HepG2 (cell line): ENCODE measurements at regions not wholly inside any gene's neighbourhood (a gene's known extent, or its start where the extent isn't known, plus 50 kb on each side); places are given as distances from the start of the nearest gene placed in this dataset.

Source experiments
- ATAC-seq: fragments of 200-7000 bp; cut with Tn5 transposase; 3 replicates; pipeline ENCODE4 v1.9.1; 2020; ENCODE audit warnings: mild to moderate bottlenecking, moderate library complexity
- BruUV-seq: library from RNA; stranded (reverse); fragments of 400-500 nt; replicated peaks from 2 replicates; lab custom pipeline; 2021; lab: Mats Ljungman, UMichigan
- CTCF ChIA-PET: fragments of 300-600 bp; formaldehyde crosslinking; extraction: SDS; loops from one replicate; lab custom pipeline; 2021; ENCODE audit warnings: low total read pairs, inconsistent platforms, low intra/inter-chr PET ratio; lab: Yijun Ruan, JAX
- POLR2A ChIA-PET: fragments of 350-600 bp; sonication (Branson Sonifier 250); formaldehyde crosslinking; loops from one replicate; lab custom pipeline; 2020; ENCODE audit warnings: antibody characterized with exemption, inconsistent platforms; lab: Yijun Ruan, JAX
- DNase-seq: peaks from one replicate; pipeline ENCODE4 v3.0.0-alpha.2; 2015; ENCODE audit warnings: low spot score
- FAIRE-seq: peaks from 3 replicates; lab custom pipeline; 2011; peaks lifted over from hg19 to GRCh38; lab: Jason Lieb, UNC
- H2AFZ ChIP-seq: one replicate; pipeline ENCODE4 v1.6.1; 2011; ENCODE audit warnings: low read length, inconsistent platforms
- H3K27ac ChIP-seq: fragments of 300-600 bp; 3 replicates; pipeline ENCODE4 v1.8.0; 2011; ENCODE audit warnings: mixed run types, mild to moderate bottlenecking, mixed read lengths, low read length, inconsistent platforms; ENCODE audit not compliant: insufficient read depth; ENCODE audit errors: extremely low read length
- H3K27me3 ChIP-seq, 2 experiments: fragments of 200-600 bp in 1 of 2; 2 replicates in 1 of 2; 3 replicates in 1 of 2; pipeline versions ENCODE4 v1.6.0 to v1.8.0; 2011; ENCODE audit warnings: low read length in 2 of 2, mild to moderate bottlenecking in 2 of 2, moderate library complexity in 2 of 2, inconsistent platforms in 1 of 2; ENCODE audit not compliant: insufficient read depth in 2 of 2, control insufficient read depth in 1 of 2
- H3K36me3 ChIP-seq, 2 experiments: fragments of 200-600 bp in 1 of 2; replicated peaks in 1 of 2; 2 replicates in 1 of 2; 3 replicates in 1 of 2; pipeline versions ENCODE4 v1.5.1 to v1.8.0; 2011; ENCODE audit warnings: low read length in 2 of 2, inconsistent platforms in 1 of 2; ENCODE audit not compliant: insufficient read depth in 2 of 2, control insufficient read depth in 1 of 2
- H3K4me1 ChIP-seq: 2 replicates; pipeline ENCODE4 v1.5.1; 2012; ENCODE audit warnings: low read length, inconsistent platforms; ENCODE audit not compliant: insufficient read depth
- H3K4me2 ChIP-seq: 2 replicates; pipeline ENCODE4 v1.6.0; 2011; ENCODE audit warnings: low read depth, low read length, inconsistent platforms
- H3K4me3 ChIP-seq, 3 experiments: fragments of 200-600 bp in 1 of 3; sonication (generic), shearing (Covaris generic) in 1 of 3; replicated peaks in 1 of 3; 2 replicates each; pipeline ENCODE4 v1.5.1; 2011 to 2016; ENCODE audit warnings: low read length in 3 of 3, inconsistent platforms in 2 of 3, low read depth in 2 of 3, mild to moderate bottlenecking in 2 of 3, control low read depth in 1 of 3, mixed read lengths in 1 of 3; ENCODE audit not compliant: insufficient read depth in 1 of 3
- H3K79me2 ChIP-seq: one replicate; pipeline ENCODE4 v1.6.1; 2011; ENCODE audit warnings: low read length, inconsistent platforms; ENCODE audit not compliant: insufficient read depth
- H3K9ac ChIP-seq: 2 replicates; pipeline ENCODE4 v1.6.0; 2011; ENCODE audit warnings: mild to moderate bottlenecking, low read depth, low read length, inconsistent platforms; ENCODE audit not compliant: insufficient read depth
- H3K9me3 ChIP-seq: 2 replicates; pipeline ENCODE4 v1.5.1; 2012; ENCODE audit warnings: mild to moderate bottlenecking, low read length
- H4K20me1 ChIP-seq: 2 replicates; pipeline ENCODE4 v1.6.0; 2011; ENCODE audit warnings: inconsistent platforms, mild to moderate bottlenecking, low read length, moderate library complexity; ENCODE audit not compliant: insufficient read depth
- DZIP1 ChIP-seq: sonication (generic); formaldehyde crosslinking; IDR thresholded peaks from 2 replicates; pipeline ENCODE4 v1.5.0; 2020; ENCODE audit warnings: mild to moderate bottlenecking, missing genetic modification reagents
- GMEB1 ChIP-seq: sonication (generic); formaldehyde crosslinking; IDR thresholded peaks from 2 replicates; pipeline ENCODE4 v1.5.1; 2020; ENCODE audit warnings: missing genetic modification reagents, mild to moderate bottlenecking, borderline replicate concordance
- JDP2 ChIP-seq: sonication (generic); formaldehyde crosslinking; IDR thresholded peaks from 2 replicates; pipeline ENCODE4 v1.8.1; 2022; ENCODE audit warnings: missing genetic modification reagents, borderline replicate concordance
- MEIS2 ChIP-seq: sonication (generic); formaldehyde crosslinking; IDR thresholded peaks from 2 replicates; pipeline ENCODE4 v1.9.0; 2021; ENCODE audit warnings: mild to moderate bottlenecking, missing genetic modification reagents
- NR2C2 ChIP-seq: sonication (generic); formaldehyde crosslinking; IDR thresholded peaks from 2 replicates; pipeline ENCODE4 v1.4.0; 2020; ENCODE audit warnings: missing genetic modification reagents, mild to moderate bottlenecking, moderate library complexity, borderline replicate concordance
- RBM22 ChIP-seq: fragments of 200-400 bp; formaldehyde crosslinking; optimal IDR thresholded peaks from 2 replicates; pipeline ENCODE3; 2017; ENCODE audit warnings: mild to moderate bottlenecking, low read length, moderate library complexity
- SOX13 ChIP-seq, 3 experiments: fragments of 450-650 bp in 1 of 3; sonication (generic) in 1 of 3; formaldehyde crosslinking in 1 of 3; IDR thresholded peaks in 2 of 3; conservative IDR thresholded peaks in 1 of 3; 2 replicates each; pipeline versions ENCODE4 v1.5.0 to v1.6.1; 2016 to 2020; ENCODE audit warnings: antibody characterized with exemption in 1 of 3, mild to moderate bottlenecking in 1 of 3, missing compliant biosample characterization in 1 of 3, missing genetic modification reagents in 1 of 3, moderate library complexity in 1 of 3
- SRSF9 ChIP-seq: fragments of 200-400 bp; formaldehyde crosslinking; IDR thresholded peaks from 2 replicates; pipeline ENCODE4 v1.6.1; 2018; ENCODE audit warnings: borderline replicate concordance, mild to moderate bottlenecking, low read depth, low read length; ENCODE audit not compliant: insufficient read depth, poor library complexity, severe bottlenecking
- XRCC5 ChIP-seq: fragments of 200-400 bp; formaldehyde crosslinking; optimal IDR thresholded peaks from 2 replicates; pipeline ENCODE3; 2017; ENCODE audit warnings: mild to moderate bottlenecking, low read length
- ZNF180 ChIP-seq: sonication (generic); formaldehyde crosslinking; IDR thresholded peaks from 2 replicates; pipeline ENCODE4 v1.4.0; 2020; ENCODE audit warnings: low read depth, missing genetic modification reagents, borderline replicate concordance
- ZNF547 ChIP-seq: sonication (generic); formaldehyde crosslinking; IDR thresholded peaks from 2 replicates; pipeline ENCODE4 v1.5.1; 2020; ENCODE audit warnings: mild to moderate bottlenecking, missing genetic modification reagents
- ZNF562 ChIP-seq: sonication (generic); formaldehyde crosslinking; IDR thresholded peaks from 2 replicates; pipeline ENCODE4 v1.8.0; 2022; ENCODE audit warnings: missing genetic modification reagents, borderline replicate concordance
- ZNF574 ChIP-seq: sonication (generic); formaldehyde crosslinking; IDR thresholded peaks from 2 replicates; pipeline ENCODE4 v1.4.0; 2020; ENCODE audit warnings: missing genetic modification reagents
- ZNF589 ChIP-seq: sonication (generic); formaldehyde crosslinking; conservative IDR thresholded peaks from 2 replicates; pipeline ENCODE4 v1.8.0; 2022; ENCODE audit warnings: mild to moderate bottlenecking, moderate library complexity, missing genetic modification reagents
- whole genome bisulfite sequencing: methylation state at CpG from one replicate; pipeline ENCODE4 v1.1.6; 2017; ENCODE audit warnings: low lambda C conversion rate; 5-methylcytosine and 5-hydroxymethylcytosine counted together
- in situ Hi-C: cut with HindIII; loops from 2 replicates; pipeline ENCODE4 v1.10.0; 2017; ENCODE audit warnings: low pct_unique_long_range_greater_than_20kb; ENCODE audit not compliant: extremely low pct_ligation_motif_present
- intact Hi-C: fragments of 100-400 bp; cut with micrococcal nuclease; formaldehyde crosslinking; loops from one replicate; pipeline ENCODE4 v1.10.0; 2022; ENCODE audit not compliant: unreplicated experiment

GRCh38 chrX:43581167-43581566 is 74.9 kb upstream of the MAOA start:
- ATAC-seq (no peak), FAIRE-seq (no peak), DNase-seq (no peak)
- no peaks in the 10 kb centered on the region for H4K20me1 ChIP-seq
- no peaks in the 10 kb centered on the region for H3K27me3 ChIP-seq
- no peak overlapping the region for H3K9ac ChIP-seq
- no peaks in the 10 kb centered on the region for H3K36me3 ChIP-seq
- H2AFZ ChIP-seq = no peak overlapping the region
- ChIA-PET CTCF (no interaction called here), POLR2A (no interaction called here)
- H3K9me3 ChIP-seq = no peaks in the 10 kb centered on the region
- peaks cover 1% of the 10 kb centered on the region; the same call in 1 of the 2 replicates for H3K4me1 ChIP-seq
- H3K79me2 ChIP-seq = no peaks in the 10 kb centered on the region
- WGBS = 0% methylated on average over 1 of the region's 2 CpGs
- H3K4me3 ChIP-seq = no peak overlapping the region
- in situ Hi-C loops (no loop called here), intact Hi-C loops (no loop called here)
- no TSS peak for BruUV-seq
- H3K27ac ChIP-seq = no peak overlapping the region
- no peak overlapping the region for H3K4me2 ChIP-seq
- no peak for TF ChIP-seq ZNF180 (CRISPR knock-in tag)
- TF ChIP-seq DZIP1 (CRISPR knock-in tag) = no peak
- no peak for TF ChIP-seq SOX13 (IDR thresholded peaks at IDR 0.05)
- no peak for TF ChIP-seq SOX13 (CRISPR knock-in tag; conservative IDR thresholded peaks at IDR 0.05 in 1 of 2, IDR thresholded peaks at IDR 0.05 in 1 of 2)
- TF ChIP-seq MEIS2 (CRISPR knock-in tag) = no peak
- no peak for TF ChIP-seq RBM22
- no peak for TF ChIP-seq GMEB1 (CRISPR knock-in tag)
- no peak for TF ChIP-seq ZNF562 (CRISPR knock-in tag)
- no peak for TF ChIP-seq ZNF589
- no peak for TF ChIP-seq ZNF547 (CRISPR knock-in tag)
- TF ChIP-seq JDP2 (CRISPR knock-in tag) = no peak
- no peak for TF ChIP-seq SRSF9
- TF ChIP-seq ZNF574 = no peak
- TF ChIP-seq XRCC5 = no peak
- no peak for TF ChIP-seq NR2C2
